Large intestine (tissue), 3 donors: ENCODE measurements at regions not wholly inside any gene's neighbourhood (a gene's known extent, or its start where the extent isn't known, plus 50 kb on each side); places are given as distances from the start of the nearest gene placed in this dataset.
"Not testable (repeated sequence)": the region's sequence is repeated elsewhere in the genome, so short reads cannot be mapped to it uniquely, and the experiment has no call there.

Experiments
- DNase-seq, 2 donors: peaks; one replicate each; pipeline versions ENCODE4 v3.0.0 to v3.0.0-alpha.2; 2013
- H3K27ac ChIP-seq: one replicate; pipeline ENCODE4 v1.5.1; 2013; ENCODE audit warnings: low read length
- H3K27me3 ChIP-seq: 2 replicates; pipeline ENCODE4 v1.6.1; 2013; ENCODE audit warnings: low read length; ENCODE audit not compliant: control insufficient read depth, insufficient read depth
- H3K36me3 ChIP-seq: 2 replicates; pipeline ENCODE4 v1.6.1; 2013; ENCODE audit warnings: low read length; ENCODE audit not compliant: control insufficient read depth, insufficient read depth
- H3K4me1 ChIP-seq: one replicate; pipeline ENCODE4 v1.6.1; 2013; ENCODE audit warnings: low read length; ENCODE audit not compliant: control insufficient read depth, insufficient read depth
- H3K4me3 ChIP-seq: one replicate; pipeline ENCODE4 v1.5.1; 2013; ENCODE audit warnings: low read length
- H3K9me3 ChIP-seq: one replicate; pipeline ENCODE4 v1.6.1; 2013; ENCODE audit warnings: mild to moderate bottlenecking, low read depth, low read length, moderate library complexity; ENCODE audit not compliant: control insufficient read depth
- WGBS: methylation state at CpG from one replicate; pipeline ENCODE4 v1.1.5; 2013; ENCODE audit warnings: low lambda C conversion rate; ENCODE audit not compliant: insufficient coverage; 5-methylcytosine and 5-hydroxymethylcytosine counted together

- Histone ChIP-seq H3K27ac (no peak overlapping the region), H3K27me3 (no peaks in the 10 kb centered on the region), H3K4me3 (no peak overlapping the region), H3K4me1 (no peaks in the 10 kb centered on the region), H3K36me3 (no peaks in the 10 kb centered on the region), H3K9me3 (no peaks in the 10 kb centered on the region)
- DNase-seq, result no peak
- WGBS, result 60% methylated on average over 1 of the region's 5 CpGs
Observed at GRCh38 chr3:118791246-118791645, 243.4 kb downstream of the IGSF11 start.

GRCh38 chr3:118792191-118792590, 242.5 kb downstream of the IGSF11 start:
- no peak for DNase-seq

GRCh38 chr3:118793176-118793575, 241.5 kb downstream of the IGSF11 start:
- H3K4me1 ChIP-seq, result no peaks in the 10 kb centered on the region
- H3K9me3 ChIP-seq, result no peaks in the 10 kb centered on the region
- no peak overlapping the region for H3K4me3 ChIP-seq
- no peak for DNase-seq
- no peaks in the 10 kb centered on the region for H3K27me3 ChIP-seq
- no peak overlapping the region for H3K27ac ChIP-seq
- no peaks in the 10 kb centered on the region for H3K36me3 ChIP-seq

More at GRCh38 chr3:118792191-118792590, 242.5 kb downstream of the IGSF11 start:
- 40% methylated on average over 3 of the region's 4 CpGs for WGBS
- Histone ChIP-seq H3K27ac (no peak overlapping the region), H3K36me3 (no peaks in the 10 kb centered on the region), H3K27me3 (no peaks in the 10 kb centered on the region), H3K4me3 (no peak overlapping the region), H3K4me1 (no peaks in the 10 kb centered on the region), H3K9me3 (no peaks in the 10 kb centered on the region)

- H3K36me3 ChIP-seq, result no peaks in the 10 kb centered on the region
- no peaks in the 10 kb centered on the region for H3K9me3 ChIP-seq
- H3K27me3 ChIP-seq, result no peaks in the 10 kb centered on the region
- no peak overlapping the region for H3K4me3 ChIP-seq
- no CpG with 5 or more reads among the region's 3 CpGs for WGBS
- no peak overlapping the region for H3K27ac ChIP-seq
- H3K4me1 ChIP-seq, result no peaks in the 10 kb centered on the region
- no peak for DNase-seq
Observed at GRCh38 chr3:118799303-118799702, 235.3 kb downstream of the IGSF11 start.

GRCh38 chr3:118801899-118802298, 232.7 kb downstream of the IGSF11 start:
- Histone ChIP-seq H3K36me3 (no peaks in the 10 kb centered on the region), H3K4me1 (no peaks in the 10 kb centered on the region), H3K27ac (no peak overlapping the region), H3K9me3 (no peaks in the 10 kb centered on the region), H3K4me3 (no peak overlapping the region), H3K27me3 (no peaks in the 10 kb centered on the region)
- DNase-seq, result no peak
- no CpG with 5 or more reads among the region's 8 CpGs for WGBS

- WGBS, result no CpG with 5 or more reads among the region's 13 CpGs
- no peak for DNase-seq
- no peaks in the 10 kb centered on the region for H3K4me1 ChIP-seq
- no peaks in the 10 kb centered on the region for H3K36me3 ChIP-seq
- no peaks in the 10 kb centered on the region for H3K27me3 ChIP-seq
- no peaks in the 10 kb centered on the region for H3K9me3 ChIP-seq
- H3K27ac ChIP-seq, result no peak overlapping the region
- H3K4me3 ChIP-seq, result no peak overlapping the region
Observed at GRCh38 chr3:118802325-118803095, 232.1 kb downstream of the IGSF11 start.

GRCh38 chr3:118803096-118803476, 231.6 kb downstream of the IGSF11 start:
- no CpG with 5 or more reads among the region's 3 CpGs for WGBS
- Histone ChIP-seq H3K4me1 (no peaks in the 10 kb centered on the region), H3K27ac (no peak overlapping the region), H3K36me3 (no peaks in the 10 kb centered on the region), H3K27me3 (no peaks in the 10 kb centered on the region), H3K9me3 (no peaks in the 10 kb centered on the region), H3K4me3 (no peak overlapping the region)
- DNase-seq, result no peak

GRCh38 chr3:118805007-118805406, 229.6 kb downstream of the IGSF11 start:
- no peaks in the 10 kb centered on the region for H3K27me3 ChIP-seq
- no peak for DNase-seq
- WGBS, result no CpG with 5 or more reads among the region's 2 CpGs
- no peak overlapping the region for H3K4me3 ChIP-seq
- H3K9me3 ChIP-seq, result no peaks in the 10 kb centered on the region
- no peaks in the 10 kb centered on the region for H3K4me1 ChIP-seq
- no peaks in the 10 kb centered on the region for H3K36me3 ChIP-seq
- no peak overlapping the region for H3K27ac ChIP-seq

- Histone ChIP-seq H3K9me3 (no peaks in the 10 kb centered on the region), H3K27me3 (no peaks in the 10 kb centered on the region), H3K4me1 (no peaks in the 10 kb centered on the region), H3K27ac (no peak overlapping the region), H3K4me3 (no peak overlapping the region), H3K36me3 (no peaks in the 10 kb centered on the region)
- 97% methylated on average over 3 of the region's 5 CpGs for WGBS
- no peak for DNase-seq
Observed at GRCh38 chr3:118806423-118806822, 228.2 kb downstream of the IGSF11 start.

- not testable (repeated sequence) for DNase-seq, H3K4me3 ChIP-seq, H3K4me1 ChIP-seq, H3K27me3 ChIP-seq, H3K36me3 ChIP-seq, H3K27ac ChIP-seq, H3K9me3 ChIP-seq
- no CpG with 5 or more reads among the region's 2 CpGs for WGBS
Observed at GRCh38 chr3:118807349-118807748, 227.3 kb downstream of the IGSF11 start.

GRCh38 chr3:118808723-118809122, 225.9 kb downstream of the IGSF11 start:
- Histone ChIP-seq H3K4me3 (no peak overlapping the region), H3K27ac (no peak overlapping the region), H3K36me3 (no peaks in the 10 kb centered on the region), H3K27me3 (no peaks in the 10 kb centered on the region), H3K4me1 (no peaks in the 10 kb centered on the region), H3K9me3 (no peaks in the 10 kb centered on the region)
- no CpG with 5 or more reads among the region's 6 CpGs for WGBS
- DNase-seq, result no peak
